Amniotic epithelial cell (primary cell): ENCODE measurements at regions not wholly inside any gene's neighbourhood (a gene's known extent, or its start where the extent isn't known, plus 50 kb on each side); places are given as distances from the start of the nearest gene placed in this dataset.

Experiments used
- DNase-seq: peaks from one replicate; pipeline ENCODE4 v3.0.0-alpha.2; 2010; ENCODE audit warnings: low read depth

- DNase-seq, result no peak
Observed at GRCh38 chr3:150267288-150267687, 140.8 kb upstream of the TSC22D2 start.

GRCh38 chr3:150265305-150265704, 142.8 kb upstream of the TSC22D2 start:
- no peak for DNase-seq

- DNase-seq, result no peak
Observed at GRCh38 chr3:150264561-150265279, 143.4 kb upstream of the TSC22D2 start.

- no peak for DNase-seq
Observed at GRCh38 chr3:150261958-150262357, 146.1 kb upstream of the TSC22D2 start.

GRCh38 chr3:150261418-150261817, 146.7 kb upstream of the TSC22D2 start:
- no peak for DNase-seq

- no peak for DNase-seq
Observed at GRCh38 chr3:150260398-150260710, 147.7 kb upstream of the TSC22D2 start.

- no peak for DNase-seq
Observed at GRCh38 chr3:150259526-150260397, 148.3 kb upstream of the TSC22D2 start.

- DNase-seq, result no peak
Observed at GRCh38 chr3:150256782-150257181, 151.3 kb upstream of the TSC22D2 start.

GRCh38 chr3:150256318-150256717, 151.8 kb upstream of the TSC22D2 start:
- DNase-seq, result peak; percentile 80

GRCh38 chr3:150255826-150256225, 152.3 kb upstream of the TSC22D2 start:
- no peak for DNase-seq

GRCh38 chr3:150255413-150255812, 152.7 kb upstream of the TSC22D2 start:
- DNase-seq, result no peak

- DNase-seq, result no peak
Observed at GRCh38 chr3:150254309-150254708, 153.8 kb upstream of the TSC22D2 start.

- DNase-seq, result no peak
Observed at GRCh38 chr3:150253622-150254021, 154.5 kb upstream of the TSC22D2 start.

- peak; percentile 58 for DNase-seq
Observed at GRCh38 chr3:150252462-150252861, 155.6 kb upstream of the TSC22D2 start.

GRCh38 chr3:150251187-150252062, 156.7 kb upstream of the TSC22D2 start:
- DNase-seq, result peak; percentile 56

GRCh38 chr3:150249779-150250470, 158.2 kb upstream of the TSC22D2 start:
- no peak for DNase-seq

- no peak for DNase-seq
Observed at GRCh38 chr3:150248888-150249681, 159.0 kb upstream of the TSC22D2 start.

GRCh38 chr3:150248116-150248887, 159.8 kb upstream of the TSC22D2 start:
- peak; percentile 90 for DNase-seq

- DNase-seq, result no peak
Observed at GRCh38 chr3:150247441-150247840, 160.7 kb upstream of the TSC22D2 start.

GRCh38 chr3:150243466-150243865, 164.6 kb upstream of the TSC22D2 start:
- no peak for DNase-seq
